Osteoblast (primary cell): ENCODE measurements at regions not wholly inside any gene's neighbourhood (a gene's known extent, or its start where the extent isn't known, plus 50 kb on each side); places are given as distances from the start of the nearest gene placed in this dataset.

ENCODE experiments used
- DNase-seq: peaks from one replicate; pipeline ENCODE4 v3.0.0; 2011; ENCODE audit warnings: low spot score, mixed read lengths; ENCODE audit not compliant: insufficient read length; ENCODE audit errors: missing footprints
- H2AFZ ChIP-seq: 2 replicates; pipeline ENCODE4 v1.6.0; 2011; ENCODE audit warnings: mild to moderate bottlenecking, low read length
- H3K27ac ChIP-seq: 2 replicates; pipeline ENCODE4 v1.5.1; 2011; ENCODE audit warnings: mild to moderate bottlenecking, low read depth, low read length, moderate library complexity
- H3K27me3 ChIP-seq: 2 replicates; pipeline ENCODE4 v1.6.0; 2012; ENCODE audit warnings: mild to moderate bottlenecking, control low read depth, inconsistent platforms, low read length, moderate library complexity; ENCODE audit not compliant: insufficient read depth
- H3K36me3 ChIP-seq: 2 replicates; pipeline ENCODE4 v1.5.1; 2011; ENCODE audit warnings: mild to moderate bottlenecking, low read length, control low read depth, moderate library complexity; ENCODE audit not compliant: insufficient read depth
- H3K4me1 ChIP-seq: 2 replicates; pipeline ENCODE4 v1.5.1; 2011; ENCODE audit warnings: mild to moderate bottlenecking, low read length, control low read depth, moderate library complexity; ENCODE audit not compliant: insufficient read depth
- H3K4me2 ChIP-seq: 2 replicates; pipeline ENCODE4 v1.6.0; 2011; ENCODE audit warnings: mild to moderate bottlenecking, low read length; ENCODE audit not compliant: insufficient read depth
- H3K4me3 ChIP-seq: fragments of 200-600 bp; sonication (generic); 3 replicates; pipeline ENCODE4 v1.5.1; 2012; ENCODE audit warnings: mild to moderate bottlenecking, low read length, inconsistent platforms; ENCODE audit not compliant: insufficient read depth
- H3K79me2 ChIP-seq: 2 replicates; pipeline ENCODE4 v1.6.0; 2012; ENCODE audit warnings: mild to moderate bottlenecking, low read length, control low read depth, inconsistent platforms; ENCODE audit not compliant: insufficient read depth
- H3K9me3 ChIP-seq: 2 replicates; pipeline ENCODE4 v1.5.1; 2011; ENCODE audit warnings: low read depth, low read length, control low read depth
- H4K20me1 ChIP-seq: 2 replicates; pipeline ENCODE4 v1.6.0; 2012; ENCODE audit warnings: mild to moderate bottlenecking, low read length, control low read depth; ENCODE audit not compliant: insufficient read depth
- TF ChIP-seq, protein P1 (sequence below): IDR thresholded peaks from 2 replicates; pipeline ENCODE4 v1.5.1; 2011; ENCODE audit warnings: mild to moderate bottlenecking, low read depth, low read length, moderate library complexity; ENCODE audit errors: extremely low read depth

DNA sequence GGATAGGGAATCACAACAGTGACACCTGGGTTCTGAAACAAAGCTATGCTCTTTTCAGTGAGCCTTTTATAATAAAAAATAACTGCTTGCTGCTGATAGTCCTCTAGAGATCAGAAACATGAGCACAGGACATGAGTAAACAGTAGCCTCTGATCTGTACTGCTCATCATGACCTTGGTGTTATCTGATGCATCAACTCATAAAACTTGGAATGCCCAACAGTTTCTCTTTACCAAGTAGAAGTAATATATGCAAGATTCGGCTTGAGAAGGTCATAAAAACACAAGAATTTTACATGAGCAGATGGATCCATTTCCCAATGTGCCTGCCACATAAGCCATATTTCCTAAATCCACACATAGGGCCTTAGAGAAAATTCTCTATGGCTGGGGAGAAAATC is 318.3 kb upstream of the GRAMD2B start:
- DNase-seq, result no peak

DNA sequence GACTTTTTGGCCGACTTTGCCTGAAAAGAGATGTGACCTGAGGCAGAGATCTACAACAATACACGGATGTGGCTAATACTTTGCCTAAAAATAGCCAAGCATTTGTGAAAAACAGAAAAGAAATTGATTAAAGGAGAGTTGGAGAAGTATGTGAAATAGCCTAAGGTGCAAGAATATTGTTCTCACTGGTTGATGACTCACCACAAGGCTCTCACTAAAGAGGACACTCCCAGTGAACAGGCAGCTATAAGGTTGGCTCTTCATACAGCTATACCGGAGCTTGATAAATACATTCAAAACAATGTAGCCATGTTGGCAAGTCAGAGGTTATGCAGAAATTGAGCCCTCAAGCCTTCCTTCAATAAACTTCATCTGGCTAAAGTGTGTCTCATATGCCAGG is 317.2 kb upstream of the GRAMD2B start:
- TF ChIP-seq, protein P1, sequence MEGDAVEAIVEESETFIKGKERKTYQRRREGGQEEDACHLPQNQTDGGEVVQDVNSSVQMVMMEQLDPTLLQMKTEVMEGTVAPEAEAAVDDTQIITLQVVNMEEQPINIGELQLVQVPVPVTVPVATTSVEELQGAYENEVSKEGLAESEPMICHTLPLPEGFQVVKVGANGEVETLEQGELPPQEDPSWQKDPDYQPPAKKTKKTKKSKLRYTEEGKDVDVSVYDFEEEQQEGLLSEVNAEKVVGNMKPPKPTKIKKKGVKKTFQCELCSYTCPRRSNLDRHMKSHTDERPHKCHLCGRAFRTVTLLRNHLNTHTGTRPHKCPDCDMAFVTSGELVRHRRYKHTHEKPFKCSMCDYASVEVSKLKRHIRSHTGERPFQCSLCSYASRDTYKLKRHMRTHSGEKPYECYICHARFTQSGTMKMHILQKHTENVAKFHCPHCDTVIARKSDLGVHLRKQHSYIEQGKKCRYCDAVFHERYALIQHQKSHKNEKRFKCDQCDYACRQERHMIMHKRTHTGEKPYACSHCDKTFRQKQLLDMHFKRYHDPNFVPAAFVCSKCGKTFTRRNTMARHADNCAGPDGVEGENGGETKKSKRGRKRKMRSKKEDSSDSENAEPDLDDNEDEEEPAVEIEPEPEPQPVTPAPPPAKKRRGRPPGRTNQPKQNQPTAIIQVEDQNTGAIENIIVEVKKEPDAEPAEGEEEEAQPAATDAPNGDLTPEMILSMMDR, result no peak
- no peak for DNase-seq
- Histone ChIP-seq H3K9me3 (no peaks in the 10 kb centered on the region), H3K4me3 (no peak overlapping the region), H2AFZ (no peak overlapping the region), H3K4me2 (no peak overlapping the region), H3K79me2 (no peaks in the 10 kb centered on the region), H4K20me1 (no peaks in the 10 kb centered on the region), H3K27ac (no peak overlapping the region), H3K4me1 (peaks cover 19% of the 10 kb centered on the region), H3K27me3 (no peaks in the 10 kb centered on the region), H3K36me3 (no peaks in the 10 kb centered on the region)

More for the DNA sequence above, 318.3 kb upstream of the GRAMD2B start:
- H3K9me3 ChIP-seq, result no peaks in the 10 kb centered on the region
- H3K36me3 ChIP-seq, result no peaks in the 10 kb centered on the region
- peaks cover 19% of the 10 kb centered on the region for H3K4me1 ChIP-seq
- no peaks in the 10 kb centered on the region for H3K79me2 ChIP-seq
- no peak overlapping the region for H3K4me3 ChIP-seq
- no peaks in the 10 kb centered on the region for H3K27me3 ChIP-seq
- no peak overlapping the region for H3K27ac ChIP-seq
- H4K20me1 ChIP-seq, result no peaks in the 10 kb centered on the region
- TF ChIP-seq, protein P1, result no peak
- no peak overlapping the region for H3K4me2 ChIP-seq
- H2AFZ ChIP-seq, result no peak overlapping the region

DNA sequence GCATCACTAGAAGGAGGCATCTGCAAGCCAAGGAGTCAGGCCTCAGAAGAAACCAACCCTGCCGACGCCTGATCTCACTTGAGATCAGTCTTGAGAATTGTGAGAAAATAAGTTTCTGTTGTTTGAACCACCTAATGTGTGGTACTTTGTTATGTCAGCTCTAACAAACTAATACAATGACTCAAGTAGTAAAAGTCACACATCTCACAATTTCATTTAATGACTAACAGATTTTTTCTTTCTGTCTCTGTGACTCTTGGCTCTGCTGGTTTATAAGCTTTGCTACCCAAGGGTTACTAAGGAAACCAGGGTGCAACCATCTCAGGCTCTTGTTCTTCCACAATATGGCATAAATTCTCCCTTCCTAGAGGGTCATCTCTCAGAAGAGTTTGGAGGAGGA is 315.8 kb upstream of the GRAMD2B start:
- no peak for DNase-seq
- H3K4me3 ChIP-seq, result no peak overlapping the region
- TF ChIP-seq, protein P1, result no peak

DNA sequence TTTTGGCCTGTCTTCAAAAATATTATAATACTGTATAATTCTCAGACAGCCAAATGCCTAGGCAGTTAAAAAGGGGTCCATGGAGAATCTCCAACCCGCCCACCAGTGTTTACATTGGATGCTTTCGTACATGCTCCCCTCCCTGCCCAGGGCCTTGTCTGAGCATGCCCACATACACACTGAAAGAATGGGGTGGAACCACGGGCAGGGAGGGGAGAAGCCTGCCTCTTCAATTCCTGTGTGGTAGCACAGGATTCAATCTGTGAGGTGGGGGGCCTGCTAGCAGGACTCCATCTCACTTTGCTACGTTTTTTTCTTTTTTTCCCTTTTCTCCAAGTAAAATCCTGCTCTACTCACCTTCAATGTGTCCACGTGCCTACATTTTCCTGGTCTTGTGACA is 314.7 kb upstream of the GRAMD2B start:
- no peaks in the 10 kb centered on the region for H3K9me3 ChIP-seq
- no peak overlapping the region for H3K4me2 ChIP-seq
- H3K27ac ChIP-seq, result peak overlapping the region; percentile 0
- no peak overlapping the region for H3K4me3 ChIP-seq
- H2AFZ ChIP-seq, result peak overlapping the region; percentile 65
- H4K20me1 ChIP-seq, result no peaks in the 10 kb centered on the region
- no peaks in the 10 kb centered on the region for H3K27me3 ChIP-seq
- TF ChIP-seq, protein P1, result no peak
- no peaks in the 10 kb centered on the region for H3K36me3 ChIP-seq
- DNase-seq, result no peak
- no peaks in the 10 kb centered on the region for H3K79me2 ChIP-seq
- H3K4me1 ChIP-seq, result peaks cover 19% of the 10 kb centered on the region

More for the DNA sequence above, 315.8 kb upstream of the GRAMD2B start:
- H3K4me1 ChIP-seq, result peaks cover 19% of the 10 kb centered on the region
- H3K79me2 ChIP-seq, result no peaks in the 10 kb centered on the region
- H3K27ac ChIP-seq, result no peak overlapping the region
- no peak overlapping the region for H3K4me2 ChIP-seq
- no peak overlapping the region for H2AFZ ChIP-seq
- H3K36me3 ChIP-seq, result no peaks in the 10 kb centered on the region
- H3K27me3 ChIP-seq, result no peaks in the 10 kb centered on the region
- H4K20me1 ChIP-seq, result no peaks in the 10 kb centered on the region
- no peaks in the 10 kb centered on the region for H3K9me3 ChIP-seq
